ENCODE measurements at regions not wholly inside any gene's neighbourhood (a gene's known extent, or its start where the extent isn't known, plus 50 kb on each side); places are given as distances from the start of the nearest gene placed in this dataset.
"Not testable (repeated sequence)": the region's sequence is repeated elsewhere in the genome, so short reads cannot be mapped to it uniquely, and the experiment has no call there.

- TF ChIP-seq CTCF (conservative IDR thresholded peaks at IDR 0.05 in 1 of 2, IDR thresholded peaks at IDR 0.05 in 1 of 2; ENCODE audit: low read depth in 1 of 2, low read length in 2 of 2); EZH2 (IDR thresholded peaks at IDR 0.05; ENCODE audit: low read length, missing control alignments): not testable (repeated sequence)
These were observed 282.4 kb upstream of the FRG1 start for GRCh38 chr4:189658259-189658658.

All from fibroblast of lung (primary cell).